K562 (cell line): ENCODE measurements at regions not wholly inside any gene's neighbourhood (a gene's known extent, or its start where the extent isn't known, plus 50 kb on each side); places are given as distances from the start of the nearest gene placed in this dataset.

Source experiments
- ATAC-seq: fragments of 200-7000 bp; cut with Tn5 transposase; 3 replicates; pipeline ENCODE4 v1.9.1; 2020; ENCODE audit warnings: moderate library complexity
- BruUV-seq: library from RNA; stranded (reverse); fragments of 400-500 nt; replicated peaks from 2 replicates; lab custom pipeline; 2021; lab: Mats Ljungman, UMichigan
- CTCF ChIA-PET: fragments of 300-600 bp; formaldehyde crosslinking; extraction: SDS; loops from one replicate; lab custom pipeline; 2021; ENCODE audit warnings: low intra/inter-chr PET ratio; lab: Yijun Ruan, JAX
- POLR2A ChIA-PET: fragments of 300-600, 350-650 bp; sonication (Branson Sonifier 250); formaldehyde crosslinking; extraction: SDS; loops from one replicate; lab custom pipeline; 2021; ENCODE audit warnings: antibody characterized with exemption, inconsistent platforms; lab: Yijun Ruan, JAX
- DNase-seq, 4 experiments: peaks; one replicate each; pipeline versions ENCODE4 v3.0.0 to v3.0.0-alpha.2; 2011 to 2018; ENCODE audit warnings: low spot score in 3 of 4, mixed read lengths in 3 of 4; ENCODE audit errors: extremely low read depth in 1 of 4
- FAIRE-seq: peaks from 2 replicates; lab custom pipeline; 2011; peaks lifted over from hg19 to GRCh38; lab: Jason Lieb, UNC
- H2AFZ ChIP-seq: 2 replicates; pipeline ENCODE4 v1.6.0; 2011; ENCODE audit warnings: low read depth, low read length, control low read depth, inconsistent platforms
- H3K27ac ChIP-seq: fragments of 200-600 bp; 3 replicates; pipeline ENCODE4 v1.8.0; 2011; ENCODE audit warnings: low read depth, mild to moderate bottlenecking, control low read depth, inconsistent platforms, low read length, moderate library complexity, mixed read lengths; ENCODE audit errors: extremely low read depth
- H3K27me3 ChIP-seq, 2 experiments: fragments of 300-600 bp in 1 of 2; 2 replicates in 1 of 2; 3 replicates in 1 of 2; pipeline versions ENCODE4 v1.6.0 to v1.8.0; 2011; ENCODE audit warnings: inconsistent platforms in 2 of 2, low read length in 2 of 2, mild to moderate bottlenecking in 1 of 2, mixed read lengths in 1 of 2, moderate library complexity in 1 of 2; ENCODE audit not compliant: control insufficient read depth in 2 of 2, insufficient read depth in 2 of 2
- H3K36me3 ChIP-seq: fragments of 300-600 bp; 3 replicates; pipeline ENCODE4 v1.8.0; 2011; ENCODE audit warnings: mild to moderate bottlenecking, low read length, inconsistent platforms; ENCODE audit not compliant: control insufficient read depth, insufficient read depth
- H3K4me1 ChIP-seq, 2 experiments: fragments of 200-600 bp in 1 of 2; replicated peaks in 1 of 2; 2 replicates in 1 of 2; 3 replicates in 1 of 2; pipeline versions ENCODE4 v1.5.1 to v1.8.0; 2011; ENCODE audit warnings: inconsistent platforms in 2 of 2, low read length in 2 of 2, mild to moderate bottlenecking in 1 of 2, mixed read lengths in 1 of 2, moderate library complexity in 1 of 2; ENCODE audit not compliant: control insufficient read depth in 2 of 2, insufficient read depth in 2 of 2
- H3K4me2 ChIP-seq: 2 replicates; pipeline ENCODE4 v1.6.1; 2011; ENCODE audit warnings: low read length, control low read depth, inconsistent platforms, mixed read lengths; ENCODE audit not compliant: insufficient read depth
- H3K4me3 ChIP-seq: fragments of 200-600 bp; sonication (generic), shearing (Covaris generic); 2 replicates; pipeline ENCODE4 v1.5.1; 2016; ENCODE audit warnings: control low read depth, inconsistent platforms
- H3K79me2 ChIP-seq: fragments of 200-600 bp; 3 replicates; pipeline ENCODE4 v1.8.0; 2011; ENCODE audit warnings: low read length, inconsistent platforms; ENCODE audit not compliant: control insufficient read depth, insufficient read depth
- H3K9ac ChIP-seq, 2 experiments: 2 replicates each; pipeline versions ENCODE4 v1.6.0 to v1.6.1; 2011; ENCODE audit warnings: low read depth in 2 of 2, low read length in 2 of 2, control low read depth in 1 of 2, inconsistent platforms in 1 of 2, mild to moderate bottlenecking in 1 of 2, mixed read lengths in 1 of 2; ENCODE audit not compliant: insufficient read depth in 1 of 2
- H3K9me1 ChIP-seq: one replicate; pipeline ENCODE4 v1.6.0; 2011; ENCODE audit warnings: inconsistent platforms, mild to moderate bottlenecking, low read length, moderate library complexity; ENCODE audit not compliant: control insufficient read depth, insufficient read depth
- H3K9me3 ChIP-seq: replicated peaks from 2 replicates; pipeline ENCODE4 v1.5.1; 2011; ENCODE audit warnings: low read depth, low read length, inconsistent platforms; ENCODE audit not compliant: control insufficient read depth, insufficient read depth
- H4K20me1 ChIP-seq: replicated peaks from 2 replicates; pipeline ENCODE4 v1.6.1; 2011; ENCODE audit warnings: low read length, inconsistent platforms, mixed read lengths; ENCODE audit not compliant: control insufficient read depth, insufficient read depth
- ILF3 ChIP-seq: fragments of 450-650 bp; IDR thresholded peaks from 2 replicates; pipeline ENCODE4 v1.6.1; 2018; ENCODE audit warnings: antibody characterized with exemption, mild to moderate bottlenecking, moderate library complexity, borderline replicate concordance
- MTA3 ChIP-seq: fragments of 450-650 bp; formaldehyde crosslinking; IDR thresholded peaks from 2 replicates; pipeline ENCODE4 v1.6.1; 2017; ENCODE audit warnings: mild to moderate bottlenecking, borderline replicate concordance
- NELFE ChIP-seq: IDR thresholded peaks from 2 replicates; pipeline ENCODE4 v1.6.1; 2011; ENCODE audit warnings: mild to moderate bottlenecking; ENCODE audit not compliant: insufficient read depth, insufficient read length
- PTBP1 ChIP-seq: fragments of 200-400 bp; formaldehyde crosslinking; IDR thresholded peaks from 2 replicates; pipeline ENCODE4 v1.6.1; 2017; ENCODE audit warnings: low read depth, low read length
- TSHZ1 ChIP-seq: fragments of 250-450 bp; sonication (Bioruptor Pico); IDR thresholded peaks from 2 replicates; pipeline ENCODE4 v1.4.0; 2020; ENCODE audit warnings: mild to moderate bottlenecking, moderate library complexity
- ZNF175 ChIP-seq: fragments of 200-800 bp; sonication (Bioruptor generic); IDR thresholded peaks from 2 replicates; pipeline ENCODE4 v1.6.1; 2016; ENCODE audit warnings: low read depth, mild to moderate bottlenecking, missing genetic modification characterization, missing compliant biosample characterization
- ZNF407 ChIP-seq: fragments of 450-650 bp; IDR thresholded peaks from 2 replicates; pipeline ENCODE4 v1.6.1; 2016; ENCODE audit warnings: low read depth
- WGBS: fragments of 100-300 bp; shearing (Covaris generic); methylation state at CpG from one replicate; pipeline ENCODE4 v1.1.6; 2016; ENCODE audit warnings: low coverage, mixed read lengths; ENCODE audit not compliant: insufficient coverage; ENCODE audit errors: missing lambda C conversion rate; 5-methylcytosine and 5-hydroxymethylcytosine counted together
- in situ Hi-C: fragments of 300-500 bp; cut with MboI; formaldehyde crosslinking; loops from 4 replicates; pipeline ENCODE4 v1.15.0; 2018; ENCODE audit warnings: inconsistent platforms, mixed read lengths
- intact Hi-C: fragments of 100-400 bp; cut with micrococcal nuclease; formaldehyde crosslinking; loops from 2 replicates; pipeline ENCODE4 v1.14.2; 2022

GRCh38 chr1:208767816-208768215 lies 523.6 kb upstream of the PLXNA2 start:
- TF ChIP-seq ZNF407 (no peak), TSHZ1 (CRISPR knock-in tag) (no peak), ZNF175 (CRISPR knock-in tag) (no peak), ILF3 (no peak), MTA3 (no peak), NELFE (no peak), PTBP1 (no peak)
- TF ChIP-seq, all 486 proteins: peak for 0
- Histone ChIP-seq H3K27me3 (no peaks in the 10 kb centered on the region), H3K9me1 (no peaks in the 10 kb centered on the region), H3K9me3 (no peaks in the 10 kb centered on the region; the same call in 1 of the 2 replicates), H3K27ac (no peak overlapping the region), H3K9ac (no peak overlapping the region), H3K79me2 (no peaks in the 10 kb centered on the region), H3K4me2 (no peak overlapping the region), H2AFZ (no peak overlapping the region), H3K4me3 (no peak overlapping the region), H4K20me1 (no peaks in the 10 kb centered on the region), H3K36me3 (no peaks in the 10 kb centered on the region), H3K4me1 (no peaks in the 10 kb centered on the region)
- WGBS, result 0% methylated on average over 3 of the region's 3 CpGs
- ChIA-PET POLR2A (no interaction called here), CTCF (no interaction called here)
- no peak for DNase-seq
- no peak for FAIRE-seq
- no TSS peak for BruUV-seq
- intact Hi-C loops (no loop called here), in situ Hi-C loops (no loop called here)
- ATAC-seq, result no peak
